ENCODE measurements at regions not wholly inside any gene's neighbourhood (a gene's known extent, or its start where the extent isn't known, plus 50 kb on each side); places are given as distances from the start of the nearest gene placed in this dataset.
"Not testable (repeated sequence)": the region's sequence is repeated elsewhere in the genome, so short reads cannot be mapped to it uniquely, and the experiment has no call there.

GRCh38 chr5:116733991-116734975, 159.7 kb upstream of the SEMA6A start:
- TF ChIP-seq CTCF (IDR thresholded peaks at IDR 0.05; ENCODE audit: low read depth, low read length, missing control alignments), result no peak
- in situ Hi-C loops (cut with HindIII; ENCODE audit: low sequenced_read_pairs), result no loop called here
- no peak overlapping the region for H3K4me3 ChIP-seq (ENCODE audit: low read depth, low read length)
- DNase-seq (ENCODE audit: low read depth), result peak; percentile 84

- no peak overlapping the region for H3K4me3 ChIP-seq (ENCODE audit: low read depth, low read length)
Measured at GRCh38 chr5:116732591-116732990, 158.0 kb upstream of the SEMA6A start.

GRCh38 chr5:116731432-116731831, 156.8 kb upstream of the SEMA6A start:
- in situ Hi-C loops (cut with HindIII; ENCODE audit: low sequenced_read_pairs), result no loop called here
- DNase-seq (ENCODE audit: low read depth), result no peak
- H3K4me3 ChIP-seq (ENCODE audit: low read depth, low read length), result no peak overlapping the region
- no peak for TF ChIP-seq CTCF (IDR thresholded peaks at IDR 0.05; ENCODE audit: low read depth, low read length, missing control alignments)

More at GRCh38 chr5:116732591-116732990, 158.0 kb upstream of the SEMA6A start:
- TF ChIP-seq CTCF (IDR thresholded peaks at IDR 0.05; ENCODE audit: low read depth, low read length, missing control alignments), result no peak
- DNase-seq (ENCODE audit: low read depth), result no peak
- in situ Hi-C loops (cut with HindIII; ENCODE audit: low sequenced_read_pairs), result no loop called here

- no peak for DNase-seq (ENCODE audit: low read depth)
- no peak for TF ChIP-seq CTCF (IDR thresholded peaks at IDR 0.05; ENCODE audit: low read depth, low read length, missing control alignments)
- H3K4me3 ChIP-seq (ENCODE audit: low read depth, low read length), result no peak overlapping the region
- in situ Hi-C loops (cut with HindIII; ENCODE audit: low sequenced_read_pairs), result no loop called here
Measured at GRCh38 chr5:116730706-116731105, 156.1 kb upstream of the SEMA6A start.

GRCh38 chr5:116730185-116730584, 155.6 kb upstream of the SEMA6A start:
- in situ Hi-C loops (cut with HindIII; ENCODE audit: low sequenced_read_pairs), result no loop called here
- H3K4me3 ChIP-seq (ENCODE audit: low read depth, low read length), result no peak overlapping the region
- DNase-seq (ENCODE audit: low read depth), result no peak
- TF ChIP-seq CTCF (IDR thresholded peaks at IDR 0.05; ENCODE audit: low read depth, low read length, missing control alignments), result no peak

GRCh38 chr5:116727248-116727647, 152.6 kb upstream of the SEMA6A start:
- in situ Hi-C loops (cut with HindIII; ENCODE audit: low sequenced_read_pairs), result no loop called here
- TF ChIP-seq CTCF (IDR thresholded peaks at IDR 0.05; ENCODE audit: low read depth, low read length, missing control alignments), result no peak
- no peak overlapping the region for H3K4me3 ChIP-seq (ENCODE audit: low read depth, low read length)
- DNase-seq (ENCODE audit: low read depth), result no peak

- DNase-seq (ENCODE audit: low read depth); in situ Hi-C loops (cut with HindIII; ENCODE audit: low sequenced_read_pairs); H3K4me3 ChIP-seq (ENCODE audit: low read depth, low read length): not testable (repeated sequence)
Measured at GRCh38 chr5:116726180-116726579, 151.6 kb upstream of the SEMA6A start.
